RWPE2 (cell line): ENCODE measurements at regions not wholly inside any gene's neighbourhood (a gene's known extent, or its start where the extent isn't known, plus 50 kb on each side); places are given as distances from the start of the nearest gene placed in this dataset.

Experiments used
- ATAC-seq: fragments of 200-7000 bp; cut with Tn5 transposase; 3 replicates; pipeline ENCODE4 v1.9.1; 2021; ENCODE audit warnings: low read depth
- DNase-seq: peaks from one replicate; pipeline ENCODE4 v3.0.0-alpha.2; 2020; ENCODE audit warnings: low spot score
- H3K27ac ChIP-seq: fragments of 450-650 bp; 2 replicates; pipeline ENCODE4 v1.5.1; 2017; ENCODE audit warnings: mild to moderate bottlenecking; ENCODE audit not compliant: poor library complexity, severe bottlenecking
- H3K27me3 ChIP-seq: fragments of 250-450 bp; sonication (Bioruptor Pico); 2 replicates; pipeline ENCODE4 v1.5.1; 2021; ENCODE audit warnings: mild to moderate bottlenecking, moderate library complexity; ENCODE audit not compliant: insufficient read depth, poor library complexity, severe bottlenecking
- H3K36me3 ChIP-seq: fragments of 250-450 bp; sonication (Bioruptor Pico); 2 replicates; pipeline ENCODE4 v1.5.1; 2020; ENCODE audit warnings: low read depth, mild to moderate bottlenecking, moderate library complexity
- H3K4me1 ChIP-seq: fragments of 250-450 bp; sonication (Bioruptor Pico); 2 replicates; pipeline ENCODE4 v1.5.1; 2021; ENCODE audit warnings: mild to moderate bottlenecking, moderate library complexity; ENCODE audit not compliant: insufficient read depth, poor library complexity, severe bottlenecking
- H3K4me3 ChIP-seq: fragments of 250-450 bp; sonication (Bioruptor Pico); 2 replicates; pipeline ENCODE4 v1.5.1; 2021; ENCODE audit warnings: mild to moderate bottlenecking, moderate library complexity; ENCODE audit not compliant: severe bottlenecking
- H3K9me3 ChIP-seq: fragments of 250-450 bp; sonication (Bioruptor Pico); 2 replicates; pipeline ENCODE4 v1.5.1; 2021; ENCODE audit warnings: mild to moderate bottlenecking, moderate library complexity; ENCODE audit not compliant: severe bottlenecking
- CTCF ChIP-seq: fragments of 450-650 bp; IDR thresholded peaks from one replicate; pipeline ENCODE4 v1.5.1; 2017; ENCODE audit warnings: mild to moderate bottlenecking, moderate library complexity; ENCODE audit not compliant: poor library complexity, severe bottlenecking

DNA sequence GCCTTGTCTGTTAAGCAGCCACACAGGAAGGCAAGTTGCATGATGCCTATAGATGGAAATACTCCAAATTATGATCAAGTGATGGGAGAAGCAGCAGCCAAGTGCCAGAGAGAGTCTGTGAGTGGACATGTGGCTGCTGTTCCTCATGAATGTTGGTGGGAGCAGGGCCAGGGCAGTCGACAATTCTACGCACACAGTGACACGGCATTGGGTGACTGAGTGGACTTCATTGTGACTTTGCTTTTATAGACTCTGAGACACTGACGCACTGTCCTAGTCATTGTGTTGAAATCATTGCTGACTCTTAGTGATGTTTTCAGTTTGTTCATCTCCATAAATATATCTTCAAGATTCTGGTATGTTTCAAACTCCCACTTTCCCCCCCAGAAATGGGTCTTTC, 246.3 kb upstream of the SEMA6D start:
- Histone ChIP-seq H3K27me3 (no peaks in the 10 kb centered on the region), H3K9me3 (no peaks in the 10 kb centered on the region), H3K27ac (no peak overlapping the region), H3K4me3 (no peak overlapping the region), H3K36me3 (no peaks in the 10 kb centered on the region), H3K4me1 (peaks cover 10% of the 10 kb centered on the region)
- ATAC-seq, result no peak
- no peak for DNase-seq
- no peak for TF ChIP-seq CTCF

- H3K4me1 ChIP-seq, result peaks cover 4% of the 10 kb centered on the region
- H3K36me3 ChIP-seq, result no peaks in the 10 kb centered on the region
- TF ChIP-seq CTCF, result no peak
- ATAC-seq (no peak), DNase-seq (no peak)
- no peak overlapping the region for H3K4me3 ChIP-seq
- no peaks in the 10 kb centered on the region for H3K27me3 ChIP-seq
- H3K27ac ChIP-seq, result no peak overlapping the region
- H3K9me3 ChIP-seq, result no peaks in the 10 kb centered on the region
These were observed 244.1 kb upstream of the SEMA6D start for GRCh38 chr15:47473106-47473725.

DNA sequence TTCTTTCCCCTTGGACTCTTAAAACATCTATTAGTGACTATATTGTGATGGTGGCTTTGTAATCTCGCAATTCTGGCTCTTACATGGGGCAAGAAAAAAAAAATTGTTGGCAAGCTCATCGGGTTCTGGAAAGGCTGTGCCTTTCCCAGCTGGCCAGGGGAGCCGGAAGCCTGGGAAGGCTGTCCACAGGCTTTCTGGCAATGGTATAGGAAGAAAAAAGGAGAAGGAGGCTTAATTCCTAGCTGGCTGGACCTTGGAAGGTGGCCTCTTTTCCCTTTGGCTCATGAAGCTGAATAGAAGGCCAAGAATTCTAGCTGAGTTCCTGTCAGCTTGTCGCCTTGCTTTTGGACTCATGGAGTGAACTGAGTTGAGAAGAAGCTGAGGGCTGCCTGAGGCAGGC, 243.5 kb upstream of the SEMA6D start:
- no peak for ATAC-seq

GRCh38 chr15:47475336-47475735, 242.0 kb upstream of the SEMA6D start:
- DNase-seq (no peak), ATAC-seq (no peak)
- Histone ChIP-seq H3K4me1 (peaks cover 4% of the 10 kb centered on the region), H3K36me3 (no peaks in the 10 kb centered on the region), H3K27ac (no peak overlapping the region), H3K4me3 (no peak overlapping the region), H3K27me3 (no peaks in the 10 kb centered on the region), H3K9me3 (no peaks in the 10 kb centered on the region)
- TF ChIP-seq CTCF, result no peak

More for the DNA sequence above, 243.5 kb upstream of the SEMA6D start:
- Histone ChIP-seq H3K4me3 (no peak overlapping the region), H3K9me3 (no peaks in the 10 kb centered on the region), H3K27me3 (no peaks in the 10 kb centered on the region), H3K36me3 (no peaks in the 10 kb centered on the region), H3K4me1 (peaks cover 4% of the 10 kb centered on the region), H3K27ac (no peak overlapping the region)
- TF ChIP-seq CTCF, result no peak
- no peak for DNase-seq

GRCh38 chr15:47477341-47477740, 240.0 kb upstream of the SEMA6D start:
- TF ChIP-seq CTCF, result no peak
- no peaks in the 10 kb centered on the region for H3K9me3 ChIP-seq
- no peaks in the 10 kb centered on the region for H3K36me3 ChIP-seq
- peaks cover 4% of the 10 kb centered on the region for H3K4me1 ChIP-seq
- H3K4me3 ChIP-seq, result no peak overlapping the region
- DNase-seq (no peak), ATAC-seq (no peak)
- H3K27me3 ChIP-seq, result no peaks in the 10 kb centered on the region
- H3K27ac ChIP-seq, result no peak overlapping the region
